NB4 (cell line): ENCODE measurements at regions not wholly inside any gene's neighbourhood (a gene's known extent, or its start where the extent isn't known, plus 50 kb on each side); places are given as distances from the start of the nearest gene placed in this dataset.

Source experiments
- DNase-seq: peaks from one replicate; pipeline ENCODE4 v3.0.0; 2010; ENCODE audit warnings: low read depth
- H3K4me3 ChIP-seq: one replicate; pipeline ENCODE4 v1.5.1; 2011; ENCODE audit warnings: mild to moderate bottlenecking, low read depth, low read length, moderate library complexity
- CTCF ChIP-seq: IDR thresholded peaks from one replicate; pipeline ENCODE4 v1.5.1; 2012; ENCODE audit warnings: low read depth, low read length
- MAX ChIP-seq: IDR thresholded peaks from 2 replicates; pipeline ENCODE4 v1.6.1; 2011; ENCODE audit warnings: low read depth, low read length
- MYC ChIP-seq: IDR thresholded peaks from 2 replicates; pipeline ENCODE4 v1.6.1; 2011; ENCODE audit warnings: low read depth, low read length
- POLR2A ChIP-seq: IDR thresholded peaks from 2 replicates; pipeline ENCODE4 v1.6.1; 2011; ENCODE audit warnings: mild to moderate bottlenecking; ENCODE audit not compliant: insufficient read length; ENCODE audit errors: extremely low read depth

- no peak for DNase-seq
- no peak overlapping the region for H3K4me3 ChIP-seq
- TF ChIP-seq MYC (no peak), CTCF (no peak), POLR2A (no peak)
Measured at GRCh38 chr17:72049914-72050313, 70.9 kb upstream of the SOX9 start.

- TF ChIP-seq CTCF (no peak), POLR2A (no peak), MAX (no peak)
- no peak overlapping the region for H3K4me3 ChIP-seq
- DNase-seq: no peak
Measured at GRCh38 chr17:72053036-72053435, 67.8 kb upstream of the SOX9 start.

GRCh38 chr17:72053449-72053848 lies 67.4 kb upstream of the SOX9 start:
- no peak overlapping the region for H3K4me3 ChIP-seq
- DNase-seq: no peak
- TF ChIP-seq CTCF: no peak
- TF ChIP-seq MYC: no peak

- no peak for DNase-seq
- TF ChIP-seq POLR2A (no peak), MAX (no peak), MYC (no peak), CTCF (no peak)
- H3K4me3 ChIP-seq: no peak overlapping the region
Measured at GRCh38 chr17:72056155-72056554, 64.7 kb upstream of the SOX9 start.

- no peak for TF ChIP-seq CTCF
- TF ChIP-seq MAX: no peak
- no peak for TF ChIP-seq MYC
- no peak for TF ChIP-seq POLR2A
- DNase-seq: no peak
- H3K4me3 ChIP-seq: no peak overlapping the region
Measured at GRCh38 chr17:72056727-72057290, 64.0 kb upstream of the SOX9 start.

GRCh38 chr17:72060084-72060483 lies 60.7 kb upstream of the SOX9 start:
- no peak for DNase-seq
- no peak overlapping the region for H3K4me3 ChIP-seq
- TF ChIP-seq CTCF (no peak), POLR2A (no peak), MYC (no peak), MAX (no peak)
